GM19351 (cell line): ENCODE measurements at regions not wholly inside any gene's neighbourhood (a gene's known extent, or its start where the extent isn't known, plus 50 kb on each side); places are given as distances from the start of the nearest gene placed in this dataset.

Source experiments
- ATAC-seq: cut with Tn5 transposase; IDR thresholded peaks from one replicate; pipeline ENCODE4 v1.9.1; 2021; ENCODE audit warnings: mild to moderate bottlenecking, moderate library complexity; ENCODE audit not compliant: unreplicated experiment

- no peak for ATAC-seq
These were observed 155.4 kb upstream of the FAM9B start for GRCh38 chrX:9189286-9189685.

DNA sequence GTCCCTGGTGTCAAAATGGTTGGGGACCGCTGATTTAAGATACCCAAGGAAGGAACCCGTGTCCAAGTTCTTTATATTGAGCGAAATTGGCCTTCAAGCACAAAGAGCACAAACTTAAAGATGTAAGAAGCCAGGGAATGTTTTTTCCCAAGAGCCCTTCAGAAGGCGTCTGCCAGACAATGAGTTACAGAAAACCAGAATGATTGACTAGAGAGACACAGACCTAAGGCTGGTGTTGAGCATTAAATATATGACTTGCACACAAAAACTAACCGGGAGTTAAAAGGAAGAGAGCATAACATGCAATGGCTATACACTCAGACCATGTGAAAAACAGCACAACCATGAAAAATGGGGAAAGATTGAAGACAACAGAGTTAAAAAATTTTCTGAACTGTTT is 157.5 kb upstream of the FAM9B start:
- ATAC-seq, result no peak

- no peak for ATAC-seq
These were observed 161.4 kb upstream of the FAM9B start for GRCh38 chrX:9195199-9195880.

- ATAC-seq, result no peak
These were observed 163.2 kb upstream of the FAM9B start for GRCh38 chrX:9196961-9197640.

- ATAC-seq, result no peak
These were observed 170.6 kb upstream of the FAM9B start for GRCh38 chrX:9204560-9204959.

DNA sequence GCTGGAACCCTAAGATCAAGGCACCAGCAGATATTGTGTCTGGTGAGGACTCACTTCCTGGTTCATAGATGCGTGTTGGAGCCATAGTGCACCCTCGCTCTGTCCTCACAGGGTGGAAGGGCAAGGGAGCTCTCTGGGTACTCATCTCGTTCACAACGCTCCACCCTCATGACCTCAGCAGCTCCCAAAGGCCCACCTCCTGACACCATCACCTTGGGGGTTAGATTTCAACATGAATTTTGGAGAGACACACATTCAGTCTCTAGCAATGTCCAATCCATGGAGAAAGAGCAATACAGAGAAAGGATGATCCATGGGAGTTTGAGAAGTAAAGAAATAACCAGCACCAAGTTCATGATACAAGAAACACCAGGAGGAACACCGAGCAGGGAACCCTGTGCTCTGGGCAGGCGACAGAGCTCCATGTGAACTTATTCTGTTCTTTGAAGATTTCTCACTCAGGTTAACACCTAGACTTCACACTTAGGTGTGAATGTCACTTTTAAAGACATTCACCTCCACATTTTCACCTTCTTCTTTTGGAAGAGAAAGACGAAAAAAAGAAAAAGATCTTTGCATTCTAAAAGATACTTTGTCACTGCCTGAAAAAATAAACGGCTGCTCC is 171.8 kb upstream of the FAM9B start:
- no peak for ATAC-seq

DNA sequence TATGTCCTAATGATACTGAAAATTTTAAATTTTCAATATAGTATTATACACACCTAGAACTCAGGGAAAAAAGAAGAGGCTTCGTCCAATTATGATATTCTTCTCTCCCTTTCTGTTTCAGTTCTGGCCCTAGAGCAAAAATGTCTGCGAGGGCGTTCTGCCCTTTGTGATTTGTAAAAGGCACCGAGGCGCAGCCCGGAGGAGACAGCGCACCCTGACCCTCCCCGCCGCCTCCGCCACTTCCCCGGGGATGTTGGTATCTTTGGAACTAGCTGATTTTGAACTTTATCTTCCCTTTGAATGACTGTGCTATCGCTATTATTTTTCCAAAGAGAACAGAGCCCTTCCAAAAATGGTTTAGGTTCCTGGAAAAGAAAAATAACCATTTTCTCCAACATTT is 173.2 kb upstream of the FAM9B start:
- ATAC-seq, result no peak

GRCh38 chrX:9211269-9211668 is 177.3 kb upstream of the FAM9B start:
- ATAC-seq, result no peak

DNA sequence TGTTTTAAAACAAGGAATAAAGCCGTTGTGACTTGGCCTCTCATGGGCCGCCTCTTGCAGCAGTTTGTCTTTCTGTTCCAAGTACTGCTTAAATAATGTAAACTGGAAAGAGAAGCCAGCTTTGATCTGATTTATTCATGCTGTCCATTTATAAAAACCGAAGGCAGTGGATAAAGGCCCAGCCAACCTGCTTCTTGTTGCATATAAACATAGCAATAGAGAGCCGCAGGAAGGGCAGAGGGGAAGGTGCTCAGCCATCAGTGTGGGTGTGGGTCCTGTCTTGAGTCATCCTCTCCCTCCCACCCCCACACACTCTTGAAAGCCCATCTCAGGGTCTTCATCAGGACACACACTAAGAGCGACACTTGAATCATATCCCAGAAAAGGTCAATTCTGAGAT is 187.9 kb upstream of the FAM9B start:
- ATAC-seq, result no peak

- no peak for ATAC-seq
These were observed 188.4 kb upstream of the FAM9B start for GRCh38 chrX:9222299-9222698.

DNA sequence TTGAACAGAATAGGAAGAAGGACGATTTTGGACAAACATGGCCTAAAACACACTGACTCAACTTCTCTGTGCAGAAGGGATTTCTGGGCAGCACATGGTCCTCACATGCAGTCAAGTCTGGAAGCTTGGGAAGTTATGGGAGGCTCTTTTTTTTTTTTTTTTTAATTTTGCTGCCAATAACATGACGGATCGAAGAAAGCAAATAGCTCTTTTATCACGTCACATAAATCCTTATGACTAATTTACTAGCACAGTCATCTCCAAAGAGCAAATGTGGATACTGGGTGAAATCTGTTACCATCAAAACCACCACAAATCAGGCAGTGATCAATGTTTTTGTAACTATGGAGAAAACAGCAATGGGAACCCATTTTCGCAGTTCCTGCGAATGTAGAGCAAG is 193.3 kb upstream of the FAM9B start:
- no peak for ATAC-seq

GRCh38 chrX:9231491-9231890 is 197.6 kb upstream of the FAM9B start:
- ATAC-seq, result no peak

DNA sequence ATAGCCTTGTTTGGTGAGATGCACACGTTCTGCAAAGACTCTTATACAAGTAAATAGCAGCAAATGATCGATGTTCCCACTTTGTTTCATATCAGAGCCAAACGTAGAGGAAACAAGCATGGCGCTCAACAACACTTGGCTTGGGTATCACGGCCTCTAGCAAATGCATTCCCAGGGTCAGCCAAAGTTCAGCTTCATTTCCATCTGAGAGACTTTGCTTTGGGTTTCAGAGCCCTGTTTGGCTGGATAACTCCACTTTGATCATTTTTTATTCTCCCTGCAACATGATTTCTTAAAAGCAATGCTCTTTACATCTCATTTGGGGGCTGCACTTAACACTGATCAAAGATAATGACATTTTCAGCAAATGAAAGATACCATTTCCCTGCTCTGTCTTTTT is 199.2 kb upstream of the FAM9B start:
- ATAC-seq, result no peak

GRCh38 chrX:9234315-9234714 is 200.4 kb upstream of the FAM9B start:
- no peak for ATAC-seq

GRCh38 chrX:9235722-9236121 is 201.8 kb upstream of the FAM9B start:
- no peak for ATAC-seq

- ATAC-seq, result no peak
These were observed 207.0 kb upstream of the FAM9B start for GRCh38 chrX:9240956-9241355.

- no peak for ATAC-seq
These were observed 207.5 kb upstream of the FAM9B start for GRCh38 chrX:9241427-9241826.

DNA sequence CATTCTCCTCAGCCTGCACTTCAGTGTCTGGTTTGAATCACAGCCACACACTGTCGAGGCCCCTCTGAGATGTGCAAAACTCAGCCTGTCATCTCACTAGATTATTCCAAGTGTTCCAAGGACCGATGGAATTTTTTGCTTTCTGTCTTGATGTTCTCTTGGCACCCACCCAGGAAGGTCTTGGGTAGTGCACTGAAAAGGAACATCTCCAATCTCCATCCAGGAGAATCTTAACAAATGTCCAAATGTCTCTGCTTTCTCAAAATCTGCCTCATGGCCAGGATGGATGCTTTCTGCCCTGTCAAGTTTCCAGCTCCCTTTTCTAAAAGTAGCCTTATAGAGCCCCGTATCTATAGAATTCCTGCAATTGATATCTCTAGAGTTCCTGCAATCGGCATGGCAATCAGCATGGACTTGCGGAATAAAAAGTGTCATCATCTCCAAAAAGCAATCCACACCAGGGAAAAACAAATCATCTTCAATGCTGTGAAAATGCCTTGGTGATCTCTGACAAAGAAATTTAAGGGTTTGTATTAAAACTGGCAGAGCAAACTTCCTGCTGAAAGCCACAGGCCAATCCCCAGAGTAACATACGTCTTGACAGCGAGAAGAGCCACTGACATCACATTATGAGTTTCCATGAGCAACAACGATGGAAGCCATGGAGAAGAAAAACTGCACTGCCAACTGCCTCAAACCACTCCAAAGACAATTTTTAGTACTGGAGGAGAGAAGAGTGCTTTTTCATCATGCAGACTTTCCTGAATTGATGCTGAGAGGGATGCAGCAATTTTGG is 215.3 kb upstream of the FAM9B start:
- ATAC-seq, result no peak

DNA sequence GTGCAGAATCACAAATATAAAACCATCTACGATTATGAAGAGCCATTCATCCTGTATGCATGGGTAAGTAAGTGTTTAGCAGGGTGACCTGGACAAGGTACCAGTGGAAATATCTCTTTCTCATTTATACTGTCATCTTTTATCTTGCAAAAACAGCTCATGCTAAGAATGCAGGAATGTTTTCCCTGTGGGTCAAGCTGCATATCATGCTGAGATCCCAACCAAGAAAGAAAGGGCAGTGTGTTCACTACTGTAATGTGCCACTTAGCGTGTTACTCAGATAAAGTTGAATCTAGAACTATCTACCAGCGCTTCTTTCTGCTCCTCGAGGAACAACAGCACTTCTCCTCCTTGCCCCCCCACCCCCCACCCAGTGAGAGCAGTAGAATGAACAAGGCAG is 212.7 kb upstream of the TBL1X start:
- no peak for ATAC-seq

DNA sequence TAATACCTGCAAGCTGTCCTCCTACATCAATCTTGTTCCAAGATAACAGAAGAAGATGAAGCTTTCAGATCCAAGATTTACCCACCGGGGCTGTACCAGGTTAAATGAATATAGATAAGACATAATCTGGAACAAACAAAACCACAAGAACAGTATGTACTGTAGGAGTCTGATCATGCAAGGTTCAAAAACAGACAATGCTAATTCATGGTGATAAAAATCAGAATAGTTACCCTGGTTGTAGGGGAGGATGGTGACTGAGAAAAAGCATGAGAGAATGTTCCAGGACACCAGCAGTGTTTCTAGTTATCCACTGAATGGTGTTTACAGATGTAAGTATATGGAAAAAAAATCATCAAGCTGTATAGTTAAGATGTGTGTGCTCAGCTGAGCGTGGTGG is 211.6 kb upstream of the TBL1X start:
- no peak for ATAC-seq

DNA sequence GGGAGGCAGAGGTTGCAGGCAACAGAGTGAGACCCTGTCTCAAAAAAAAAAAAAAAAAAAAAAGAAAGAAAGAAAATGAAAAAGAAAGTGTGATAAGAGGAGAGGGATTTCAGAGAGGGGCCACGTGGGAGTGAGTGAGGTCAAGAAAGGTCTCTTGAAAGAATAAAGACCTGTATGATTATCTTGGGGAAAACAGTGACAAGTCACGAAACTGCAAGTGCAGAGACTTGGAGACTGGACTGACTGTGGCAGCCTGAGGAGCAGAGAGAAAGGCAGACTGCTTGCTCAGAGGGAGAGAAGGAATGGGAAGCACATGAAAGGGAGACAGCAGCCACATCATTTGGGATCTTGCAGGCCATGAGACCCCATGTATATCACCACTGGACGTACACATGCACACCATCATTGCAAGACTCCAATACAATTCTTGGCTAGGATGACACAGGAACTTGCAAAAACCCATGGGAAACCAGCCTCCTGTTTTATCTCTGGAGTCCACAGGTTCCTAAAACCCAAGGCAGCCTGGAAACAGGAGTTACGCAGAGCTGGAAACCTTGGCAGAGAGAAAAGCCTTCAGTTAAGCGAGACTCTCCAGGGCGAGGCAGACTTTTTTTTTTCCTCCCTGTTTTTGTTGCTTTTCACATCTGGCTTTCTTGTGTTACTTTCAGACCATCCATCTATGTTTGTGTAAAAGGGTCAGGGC is 207.0 kb upstream of the TBL1X start:
- ATAC-seq, result no peak
